GM23338 (cell line): ENCODE measurements at regions not wholly inside any gene's neighbourhood (a gene's known extent, or its start where the extent isn't known, plus 50 kb on each side); places are given as distances from the start of the nearest gene placed in this dataset.

Source experiments
- ATAC-seq: fragments of 200-7000 bp; cut with Tn5 transposase; 3 replicates; pipeline ENCODE4 v1.9.1; 2020
- DNase-seq: peaks from one replicate; pipeline ENCODE4 v3.0.0-alpha.2; 2015; ENCODE audit warnings: low spot score
- H2AFZ ChIP-seq: fragments of 200-600 bp; sonication (generic); 2 replicates; pipeline ENCODE4 v1.8.0; 2016; ENCODE audit warnings: antibody characterized with exemption, mild to moderate bottlenecking, moderate library complexity
- H3F3A ChIP-seq: fragments of 200-600 bp; sonication (generic); replicated peaks from 2 replicates; pipeline ENCODE4 v1.8.0; 2017; ENCODE audit warnings: antibody characterized with exemption, mixed run types, low read depth
- H3K27ac ChIP-seq: fragments of 200-600 bp; sonication (generic); 2 replicates; pipeline ENCODE4 v1.6.1; 2016; ENCODE audit warnings: low read depth
- H3K27me3 ChIP-seq: fragments of 200-600 bp; sonication (generic); 2 replicates; pipeline ENCODE4 v1.8.0; 2016; ENCODE audit warnings: mild to moderate bottlenecking, mixed run types, moderate library complexity; ENCODE audit not compliant: insufficient read depth
- H3K36me3 ChIP-seq: fragments of 200-600 bp; sonication (generic); 2 replicates; pipeline ENCODE4 v1.8.0; 2016; ENCODE audit warnings: mild to moderate bottlenecking; ENCODE audit not compliant: insufficient read depth
- H3K4me1 ChIP-seq: fragments of 200-600 bp; sonication (generic); 2 replicates; pipeline ENCODE4 v1.8.0; 2016; ENCODE audit warnings: mild to moderate bottlenecking, moderate library complexity; ENCODE audit not compliant: insufficient read depth
- H3K4me2 ChIP-seq: fragments of 200-600 bp; sonication (generic); 2 replicates; pipeline ENCODE4 v1.7.1; 2017; ENCODE audit warnings: mixed run types
- H3K4me3 ChIP-seq: fragments of 200-600 bp; sonication (generic); 2 replicates; pipeline ENCODE4 v1.6.1; 2016; ENCODE audit warnings: mixed run types
- H3K79me2 ChIP-seq: fragments of 200-600 bp; sonication (generic); replicated peaks from 2 replicates; pipeline ENCODE4 v1.8.0; 2017; ENCODE audit warnings: mild to moderate bottlenecking; ENCODE audit not compliant: insufficient read depth
- H3K9me2 ChIP-seq: fragments of 200-600 bp; sonication (generic); 2 replicates; pipeline ENCODE4 v1.8.0; 2017; ENCODE audit not compliant: insufficient read depth
- H4K20me1 ChIP-seq: fragments of 200-600 bp; sonication (generic); replicated peaks from 2 replicates; pipeline ENCODE4 v1.8.0; 2017; ENCODE audit warnings: mild to moderate bottlenecking; ENCODE audit not compliant: insufficient read depth
- H3K27ac Mint-ChIP-seq: 2 replicates; pipeline ENCODE4 v1.8.0; 2020; ENCODE audit warnings: inconsistent platforms, mild to moderate bottlenecking, moderate library complexity, mixed read lengths
- H3K27me3 Mint-ChIP-seq: 3 replicates; pipeline ENCODE4 v1.8.0; 2022; ENCODE audit warnings: low read depth, mild to moderate bottlenecking, moderate library complexity, mixed read lengths, inconsistent platforms; ENCODE audit not compliant: insufficient read depth, poor library complexity
- H3K36me3 Mint-ChIP-seq: 3 replicates; pipeline ENCODE4 v1.8.0; 2021; ENCODE audit warnings: low read depth, mild to moderate bottlenecking, inconsistent platforms, moderate library complexity, mixed read lengths
- H3K4me1 Mint-ChIP-seq: 3 replicates; pipeline ENCODE4 v1.8.0; 2020; ENCODE audit warnings: mild to moderate bottlenecking, inconsistent platforms, mixed read lengths
- H3K4me3 Mint-ChIP-seq: 3 replicates; pipeline ENCODE4 v1.8.0; 2021; ENCODE audit warnings: moderate library complexity, mild to moderate bottlenecking, inconsistent platforms, mixed read lengths
- H3K9me3 Mint-ChIP-seq: 3 replicates; pipeline ENCODE4 v1.8.0; 2020; ENCODE audit warnings: moderate library complexity, mild to moderate bottlenecking, inconsistent platforms, mixed read lengths
- CREB1 ChIP-seq: fragments of 250-450 bp; sonication (Bioruptor Pico); IDR thresholded peaks from 2 replicates; pipeline ENCODE4 v1.5.0; 2020; ENCODE audit warnings: low read depth, mild to moderate bottlenecking, moderate library complexity
- CTCF ChIP-seq, 2 experiments: fragments of 200-600 bp in 1 of 2; sonication (generic) in 1 of 2; conservative IDR thresholded peaks; 2 replicates each; pipeline versions ENCODE4 v1.5.1 to v1.6.1; 2016 to 2017; ENCODE audit warnings: antibody characterized with exemption in 2 of 2, low read depth in 2 of 2, mild to moderate bottlenecking in 2 of 2, moderate library complexity in 1 of 2
- ETS1 ChIP-seq: IDR thresholded peaks from 2 replicates; pipeline ENCODE4 v1.6.1; 2016; ENCODE audit warnings: antibody characterized with exemption
- EZH2phosphoT487 ChIP-seq: fragments of 200-600 bp; sonication (generic); IDR thresholded peaks from one replicate; pipeline ENCODE4 v1.8.1; 2018; ENCODE audit warnings: antibody characterized with exemption; ENCODE audit not compliant: unreplicated experiment
- JUNB ChIP-seq: IDR thresholded peaks from one replicate; pipeline ENCODE4 v1.6.1; 2016; ENCODE audit warnings: antibody characterized with exemption; ENCODE audit not compliant: unreplicated experiment
- NANOG ChIP-seq: IDR thresholded peaks from 2 replicates; pipeline ENCODE4 v1.6.1; 2016; ENCODE audit warnings: antibody characterized with exemption, borderline replicate concordance
- POLR2AphosphoS5 ChIP-seq: IDR thresholded peaks from 2 replicates; pipeline ENCODE4 v1.6.1; 2016; ENCODE audit warnings: antibody characterized with exemption, low read depth
- REST ChIP-seq: IDR thresholded peaks from one replicate; pipeline ENCODE4 v1.6.1; 2018; ENCODE audit warnings: antibody characterized with exemption; ENCODE audit not compliant: unreplicated experiment
- ZNF331 ChIP-seq: fragments of 250-450 bp; sonication (Bioruptor Pico); IDR thresholded peaks from 2 replicates; pipeline ENCODE4 v1.5.0; 2020; ENCODE audit warnings: low read depth, mild to moderate bottlenecking, moderate library complexity
- ZNF462 ChIP-seq: fragments of 250-450 bp; sonication (Bioruptor Pico); IDR thresholded peaks from 2 replicates; pipeline ENCODE4 v1.5.0; 2020; ENCODE audit warnings: mild to moderate bottlenecking, moderate library complexity

GRCh38 chr2:173659509-173659908 is 304.8 kb downstream of the CDCA7 start:
- Mint-ChIP-seq H3K36me3 (no peaks in the 10 kb centered on the region), H3K27me3 (peaks cover 12% of the 10 kb centered on the region), H3K4me3 (no peak overlapping the region), H3K27ac (no peak overlapping the region), H3K9me3 (no peaks in the 10 kb centered on the region), H3K4me1 (no peaks in the 10 kb centered on the region)
- Histone ChIP-seq H2AFZ (no peak overlapping the region), H4K20me1 (no peaks in the 10 kb centered on the region), H3K27ac (no peak overlapping the region), H3K27me3 (no peaks in the 10 kb centered on the region), H3K9me2 (peaks cover 5% of the 10 kb centered on the region; the same call in 1 of the 2 replicates), H3K79me2 (no peaks in the 10 kb centered on the region), H3K4me3 (no peak overlapping the region), H3K36me3 (no peaks in the 10 kb centered on the region), H3F3A (no peaks in the 10 kb centered on the region), H3K4me2 (no peak overlapping the region), H3K4me1 (no peaks in the 10 kb centered on the region)
- DNase-seq (no peak), ATAC-seq (no peak)
- no peak for TF ChIP-seq POLR2AphosphoS5

GRCh38 chr2:173661586-173661985 is 303.6 kb downstream of the SP3 start:
- no peak overlapping the region for H2AFZ ChIP-seq
- Mint-ChIP-seq H3K9me3 (no peaks in the 10 kb centered on the region), H3K4me1 (peaks cover 3% of the 10 kb centered on the region; the same call in 2 of the 3 replicates), H3K36me3 (no peaks in the 10 kb centered on the region), H3K4me3 (no peak overlapping the region), H3K27ac (no peak overlapping the region), H3K27me3 (peaks cover 12% of the 10 kb centered on the region)
- H3K4me2 ChIP-seq = no peak overlapping the region
- H4K20me1 ChIP-seq = no peaks in the 10 kb centered on the region
- no peak for DNase-seq
- H3K79me2 ChIP-seq = no peaks in the 10 kb centered on the region
- H3K4me3 ChIP-seq = no peak overlapping the region
- H3K27me3 ChIP-seq = no peaks in the 10 kb centered on the region
- H3F3A ChIP-seq = no peaks in the 10 kb centered on the region
- no peak overlapping the region for H3K27ac ChIP-seq
- H3K36me3 ChIP-seq = no peaks in the 10 kb centered on the region
- H3K9me2 ChIP-seq = peaks cover 5% of the 10 kb centered on the region; the same call in 1 of the 2 replicates
- peaks cover 6% of the 10 kb centered on the region; the same call in 1 of the 2 replicates for H3K4me1 ChIP-seq
- no peak for ATAC-seq
- TF ChIP-seq POLR2AphosphoS5 = no peak
- no peak for TF ChIP-seq NANOG
- no peak for TF ChIP-seq CTCF (conservative IDR thresholded peaks at IDR 0.05; ENCODE audit: low read depth in 2 of 2)
- TF ChIP-seq JUNB = no peak
- TF ChIP-seq CREB1 (CRISPR knock-in tag) = no peak
- TF ChIP-seq ZNF331 = no peak
- no peak for TF ChIP-seq ZNF462 (CRISPR knock-in tag)
- no peak for TF ChIP-seq REST
- no peak for TF ChIP-seq EZH2phosphoT487
- TF ChIP-seq ETS1 = no peak
